ENCODE measurements at regions not wholly inside any gene's neighbourhood (a gene's known extent, or its start where the extent isn't known, plus 50 kb on each side); places are given as distances from the start of the nearest gene placed in this dataset.
A peak's percentile ranks its signal among the peaks of the same experiment; 100 is the strongest.
"Not testable (repeated sequence)": the region's sequence is repeated elsewhere in the genome, so short reads cannot be mapped to it uniquely, and the experiment has no call there.

GRCh38 chr7:153088601-153089000 is 329.0 kb downstream of the ACTR3B start:
- peak; percentile 3 for DNase-seq

GRCh38 chr7:153090209-153090608 is 330.7 kb downstream of the ACTR3B start:
- DNase-seq, result no peak

GRCh38 chr7:153090764-153091163 is 331.2 kb downstream of the ACTR3B start:
- no peak for DNase-seq

GRCh38 chr7:153091477-153091876 is 331.9 kb downstream of the ACTR3B start:
- no peak for DNase-seq

GRCh38 chr7:153097511-153098201 is 338.1 kb downstream of the ACTR3B start:
- no peak for DNase-seq

- no peak for DNase-seq
Observed at GRCh38 chr7:153099235-153099634, 339.7 kb downstream of the ACTR3B start.

GRCh38 chr7:153100691-153101237 is 341.2 kb downstream of the ACTR3B start:
- DNase-seq, result no peak

- DNase-seq, result no peak
Observed at GRCh38 chr7:153103202-153103601, 343.6 kb downstream of the ACTR3B start.

- no peak for DNase-seq
Observed at GRCh38 chr7:153107826-153108225, 348.3 kb downstream of the ACTR3B start.

GRCh38 chr7:153109566-153109965 is 350.0 kb downstream of the ACTR3B start:
- no peak for DNase-seq

- DNase-seq, result no peak
Observed at GRCh38 chr7:153110606-153111005, 351.1 kb downstream of the ACTR3B start.

GRCh38 chr7:153122255-153122654 is 362.7 kb downstream of the ACTR3B start:
- DNase-seq, result not testable (repeated sequence)

- DNase-seq, result no peak
Observed at GRCh38 chr7:153130052-153130451, 370.5 kb downstream of the ACTR3B start.

GRCh38 chr7:153151766-153152165 is 392.2 kb downstream of the ACTR3B start:
- no peak for DNase-seq

GRCh38 chr7:153152801-153153422 is 393.4 kb downstream of the ACTR3B start:
- DNase-seq, result no peak

GRCh38 chr7:153158149-153158548 is 398.6 kb downstream of the ACTR3B start:
- no peak for DNase-seq

- no peak for DNase-seq
Observed at GRCh38 chr7:153170287-153170686, 410.7 kb downstream of the ACTR3B start.

- no peak for DNase-seq
Observed at GRCh38 chr7:153185936-153186335, 426.4 kb downstream of the ACTR3B start.

GRCh38 chr7:153188161-153188560 is 428.6 kb downstream of the ACTR3B start:
- no peak for DNase-seq

GRCh38 chr7:153188630-153189029 is 429.1 kb downstream of the ACTR3B start:
- no peak for DNase-seq

GRCh38 chr7:153190452-153190851 is 430.9 kb downstream of the ACTR3B start:
- DNase-seq, result peak; percentile 38

- no peak for DNase-seq
Observed at GRCh38 chr7:153190986-153191385, 431.4 kb downstream of the ACTR3B start.

- DNase-seq, result peak; percentile 38
Observed at GRCh38 chr7:153193144-153193595, 433.6 kb downstream of the ACTR3B start.

GRCh38 chr7:153217032-153217431 is 457.5 kb downstream of the ACTR3B start:
- no peak for DNase-seq
